ENCODE measurements at regions not wholly inside any gene's neighbourhood (a gene's known extent, or its start where the extent isn't known, plus 50 kb on each side); places are given as distances from the start of the nearest gene placed in this dataset.
A peak's percentile ranks its signal among the peaks of the same experiment; 100 is the strongest.

DNA sequence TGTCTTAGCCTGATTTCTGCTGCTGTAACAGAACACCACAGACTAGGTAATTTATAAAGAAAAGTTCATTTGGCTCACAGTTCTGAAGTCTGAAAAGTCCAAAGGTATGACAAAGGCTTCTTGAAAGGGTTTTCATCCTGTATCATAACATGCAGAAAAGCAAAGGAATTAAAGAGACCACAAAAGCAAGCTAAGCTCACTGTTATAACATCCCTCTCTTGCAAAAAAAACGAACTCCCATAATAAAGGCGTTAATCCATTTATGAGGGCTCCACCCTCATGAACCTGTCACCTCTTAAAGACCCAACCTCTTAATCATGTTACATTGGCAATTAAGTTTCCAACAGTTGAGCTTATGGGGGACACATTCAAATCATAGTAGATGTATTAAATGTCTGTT lies 197.9 kb downstream of the PLOD2 start:
- Histone ChIP-seq H3K4me3 (ENCODE audit: insufficient read depth in 1 of 2, low read depth in 1 of 2, low read length in 2 of 2) (no peak overlapping the region), H2BK15ac (ENCODE audit: low read depth, poor library complexity, severe bottlenecking) (no peak overlapping the region), H3K27me3 (ENCODE audit: control insufficient read depth in 1 of 2, insufficient read depth in 1 of 2, low read length in 2 of 2) (no peaks in the 10 kb centered on the region), H3K4me1 (ENCODE audit: control insufficient read depth, insufficient read depth, low read depth, low read length) (peaks cover 2% of the 10 kb centered on the region), H2BK120ac (ENCODE audit: low read depth, low read length) (no peak overlapping the region), H4K8ac (ENCODE audit: low read length) (no peak overlapping the region), H3K27ac (ENCODE audit: low read length, poor library complexity, severe bottlenecking) (no peak overlapping the region), H3K79me1 (replicated peaks; ENCODE audit: low read length, poor library complexity, severe bottlenecking) (no peaks in the 10 kb centered on the region), H2BK5ac (ENCODE audit: low read depth, low read length, poor library complexity, severe bottlenecking) (no peak overlapping the region), H3K4ac (ENCODE audit: low read depth in 1 of 2, low read length in 2 of 2) (no peak overlapping the region), H2BK12ac (ENCODE audit: low read length in 2 of 2) (no peak overlapping the region), H3K18ac (ENCODE audit: low read depth in 1 of 2, low read length in 2 of 2) (no peak overlapping the region), H3K14ac (ENCODE audit: low read length in 2 of 2) (no peak overlapping the region), H3K36me3 (ENCODE audit: control insufficient read depth in 1 of 2, insufficient read depth in 2 of 2, low read depth in 1 of 2, low read length in 2 of 2) (no peaks in the 10 kb centered on the region), H3K23ac (ENCODE audit: low read length in 2 of 2) (no peak overlapping the region), H2AFZ (ENCODE audit: low read depth, low read length) (no peak overlapping the region), H4K91ac (ENCODE audit: low read length) (no peak overlapping the region), H3K9ac (ENCODE audit: low read length) (no peak overlapping the region), H3K4me2 (ENCODE audit: low read length, poor library complexity, severe bottlenecking) (no peak overlapping the region), H3K9me3 (ENCODE audit: control insufficient read depth, low read length) (no peaks in the 10 kb centered on the region), H2AK5ac (ENCODE audit: low read length, severe bottlenecking) (no peak overlapping the region)
- 67% methylated on average over 2 of the region's 2 CpGs for WGBS
- no peak for DNase-seq

DNA sequence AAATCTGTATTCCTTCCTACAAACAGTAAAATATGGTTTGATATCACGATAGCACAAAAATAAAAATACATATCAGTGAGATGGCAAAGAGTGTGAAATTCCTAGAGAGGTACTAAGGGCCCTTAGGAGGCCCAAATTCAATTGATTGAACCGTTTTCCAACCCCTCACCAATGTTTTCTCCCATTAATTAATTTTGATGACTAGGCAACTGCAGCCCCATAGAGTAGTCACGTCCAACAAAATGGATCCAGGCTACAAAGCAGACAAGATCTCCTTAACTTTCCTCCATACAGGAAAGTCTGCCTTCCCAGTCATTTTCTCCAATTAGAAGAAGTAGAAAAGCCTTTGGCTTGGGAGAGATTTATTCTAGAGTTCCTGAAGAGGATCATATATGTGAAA lies 193.9 kb downstream of the PLOD2 start:
- Histone ChIP-seq H2BK15ac (ENCODE audit: low read depth, poor library complexity, severe bottlenecking) (no peak overlapping the region), H3K9me3 (ENCODE audit: control insufficient read depth, low read length) (no peaks in the 10 kb centered on the region), H3K27me3 (ENCODE audit: control insufficient read depth in 1 of 2, insufficient read depth in 1 of 2, low read length in 2 of 2) (no peaks in the 10 kb centered on the region), H4K8ac (ENCODE audit: low read length) (no peak overlapping the region), H3K4ac (ENCODE audit: low read depth in 1 of 2, low read length in 2 of 2) (no peak overlapping the region), H3K18ac (ENCODE audit: low read depth in 1 of 2, low read length in 2 of 2) (no peak overlapping the region), H3K79me1 (replicated peaks; ENCODE audit: low read length, poor library complexity, severe bottlenecking) (no peaks in the 10 kb centered on the region), H3K23ac (ENCODE audit: low read length in 2 of 2) (no peak overlapping the region), H3K4me1 (ENCODE audit: control insufficient read depth, insufficient read depth, low read depth, low read length) (peaks cover 2% of the 10 kb centered on the region), H2AFZ (ENCODE audit: low read depth, low read length) (no peak overlapping the region), H2BK12ac (ENCODE audit: low read length in 2 of 2) (no peak overlapping the region), H2AK5ac (ENCODE audit: low read length, severe bottlenecking) (no peak overlapping the region), H2BK120ac (ENCODE audit: low read depth, low read length) (no peak overlapping the region), H3K36me3 (ENCODE audit: control insufficient read depth in 1 of 2, insufficient read depth in 2 of 2, low read depth in 1 of 2, low read length in 2 of 2) (no peaks in the 10 kb centered on the region), H3K9ac (ENCODE audit: low read length) (no peak overlapping the region), H3K14ac (ENCODE audit: low read length in 2 of 2) (no peak overlapping the region), H3K4me3 (ENCODE audit: insufficient read depth in 1 of 2, low read depth in 1 of 2, low read length in 2 of 2) (no peak overlapping the region), H3K27ac (ENCODE audit: low read length, poor library complexity, severe bottlenecking) (no peak overlapping the region), H2BK5ac (ENCODE audit: low read depth, low read length, poor library complexity, severe bottlenecking) (no peak overlapping the region), H3K4me2 (ENCODE audit: low read length, poor library complexity, severe bottlenecking) (no peak overlapping the region), H4K91ac (ENCODE audit: low read length) (no peak overlapping the region)
- WGBS, result 63% methylated on average over 2 of the region's 3 CpGs
- DNase-seq, result no peak

- Histone ChIP-seq H3K14ac (ENCODE audit: low read length in 2 of 2) (no peak overlapping the region), H3K4me2 (ENCODE audit: low read length, poor library complexity, severe bottlenecking) (no peak overlapping the region), H3K4me3 (ENCODE audit: insufficient read depth in 1 of 2, low read depth in 1 of 2, low read length in 2 of 2) (no peak overlapping the region), H2BK5ac (ENCODE audit: low read depth, low read length, poor library complexity, severe bottlenecking) (no peak overlapping the region), H3K23ac (ENCODE audit: low read length in 2 of 2) (no peak overlapping the region), H3K4ac (ENCODE audit: low read depth in 1 of 2, low read length in 2 of 2) (no peak overlapping the region), H3K18ac (ENCODE audit: low read depth in 1 of 2, low read length in 2 of 2) (no peak overlapping the region), H3K27ac (ENCODE audit: low read length, poor library complexity, severe bottlenecking) (no peak overlapping the region), H3K79me1 (replicated peaks; ENCODE audit: low read length, poor library complexity, severe bottlenecking) (no peaks in the 10 kb centered on the region), H3K4me1 (ENCODE audit: control insufficient read depth, insufficient read depth, low read depth, low read length) (peaks cover 2% of the 10 kb centered on the region), H2BK15ac (ENCODE audit: low read depth, poor library complexity, severe bottlenecking) (no peak overlapping the region), H4K8ac (ENCODE audit: low read length) (no peak overlapping the region), H3K9me3 (ENCODE audit: control insufficient read depth, low read length) (no peaks in the 10 kb centered on the region), H2BK120ac (ENCODE audit: low read depth, low read length) (no peak overlapping the region), H3K36me3 (ENCODE audit: control insufficient read depth in 1 of 2, insufficient read depth in 2 of 2, low read depth in 1 of 2, low read length in 2 of 2) (no peaks in the 10 kb centered on the region), H2AFZ (ENCODE audit: low read depth, low read length) (no peak overlapping the region), H3K9ac (ENCODE audit: low read length) (no peak overlapping the region), H3K27me3 (ENCODE audit: control insufficient read depth in 1 of 2, insufficient read depth in 1 of 2, low read length in 2 of 2) (no peaks in the 10 kb centered on the region), H2AK5ac (ENCODE audit: low read length, severe bottlenecking) (no peak overlapping the region), H4K91ac (ENCODE audit: low read length) (no peak overlapping the region), H2BK12ac (ENCODE audit: low read length in 2 of 2) (no peak overlapping the region)
- DNase-seq, result peak; percentile 7
These were observed 189.8 kb downstream of the PLOD2 start for GRCh38 chr3:145971186-145971585.

- DNase-seq, result no peak
- no peaks in the 10 kb centered on the region for H3K79me1 ChIP-seq (replicated peaks; ENCODE audit: low read length, poor library complexity, severe bottlenecking)
- H4K91ac ChIP-seq (ENCODE audit: low read length), result no peak overlapping the region
- H3K4me3 ChIP-seq (ENCODE audit: insufficient read depth in 1 of 2, low read depth in 1 of 2, low read length in 2 of 2), result no peak overlapping the region
- no peaks in the 10 kb centered on the region for H3K27me3 ChIP-seq (ENCODE audit: control insufficient read depth in 1 of 2, insufficient read depth in 1 of 2, low read length in 2 of 2)
- no peak overlapping the region for H2BK5ac ChIP-seq (ENCODE audit: low read depth, low read length, poor library complexity, severe bottlenecking)
- H3K9ac ChIP-seq (ENCODE audit: low read length), result no peak overlapping the region
- H3K4me2 ChIP-seq (ENCODE audit: low read length, poor library complexity, severe bottlenecking), result no peak overlapping the region
- no peak overlapping the region for H2BK120ac ChIP-seq (ENCODE audit: low read depth, low read length)
- H3K4ac ChIP-seq (ENCODE audit: low read depth in 1 of 2, low read length in 2 of 2), result no peak overlapping the region
- peaks cover under 1% of the 10 kb centered on the region for H3K4me1 ChIP-seq (ENCODE audit: control insufficient read depth, insufficient read depth, low read depth, low read length)
- H2BK15ac ChIP-seq (ENCODE audit: low read depth, poor library complexity, severe bottlenecking), result no peak overlapping the region
- H3K14ac ChIP-seq (ENCODE audit: low read length in 2 of 2), result no peak overlapping the region
- H2AK5ac ChIP-seq (ENCODE audit: low read length, severe bottlenecking), result no peak overlapping the region
- H3K9me3 ChIP-seq (ENCODE audit: control insufficient read depth, low read length), result no peaks in the 10 kb centered on the region
- H2AFZ ChIP-seq (ENCODE audit: low read depth, low read length), result no peak overlapping the region
- no peaks in the 10 kb centered on the region for H3K36me3 ChIP-seq (ENCODE audit: control insufficient read depth in 1 of 2, insufficient read depth in 2 of 2, low read depth in 1 of 2, low read length in 2 of 2)
- no peak overlapping the region for H3K18ac ChIP-seq (ENCODE audit: low read depth in 1 of 2, low read length in 2 of 2)
- H3K27ac ChIP-seq (ENCODE audit: low read length, poor library complexity, severe bottlenecking), result no peak overlapping the region
- H2BK12ac ChIP-seq (ENCODE audit: low read length in 2 of 2), result no peak overlapping the region
- no peak overlapping the region for H3K23ac ChIP-seq (ENCODE audit: low read length in 2 of 2)
- WGBS, result 100% methylated on average over 1 of the region's 1 CpG
- H4K8ac ChIP-seq (ENCODE audit: low read length), result no peak overlapping the region
These were observed 188.1 kb downstream of the PLOD2 start for GRCh38 chr3:145972851-145973250.
